ENCODE measurements at regions not wholly inside any gene's neighbourhood (a gene's known extent, or its start where the extent isn't known, plus 50 kb on each side); places are given as distances from the start of the nearest gene placed in this dataset.

DNA sequence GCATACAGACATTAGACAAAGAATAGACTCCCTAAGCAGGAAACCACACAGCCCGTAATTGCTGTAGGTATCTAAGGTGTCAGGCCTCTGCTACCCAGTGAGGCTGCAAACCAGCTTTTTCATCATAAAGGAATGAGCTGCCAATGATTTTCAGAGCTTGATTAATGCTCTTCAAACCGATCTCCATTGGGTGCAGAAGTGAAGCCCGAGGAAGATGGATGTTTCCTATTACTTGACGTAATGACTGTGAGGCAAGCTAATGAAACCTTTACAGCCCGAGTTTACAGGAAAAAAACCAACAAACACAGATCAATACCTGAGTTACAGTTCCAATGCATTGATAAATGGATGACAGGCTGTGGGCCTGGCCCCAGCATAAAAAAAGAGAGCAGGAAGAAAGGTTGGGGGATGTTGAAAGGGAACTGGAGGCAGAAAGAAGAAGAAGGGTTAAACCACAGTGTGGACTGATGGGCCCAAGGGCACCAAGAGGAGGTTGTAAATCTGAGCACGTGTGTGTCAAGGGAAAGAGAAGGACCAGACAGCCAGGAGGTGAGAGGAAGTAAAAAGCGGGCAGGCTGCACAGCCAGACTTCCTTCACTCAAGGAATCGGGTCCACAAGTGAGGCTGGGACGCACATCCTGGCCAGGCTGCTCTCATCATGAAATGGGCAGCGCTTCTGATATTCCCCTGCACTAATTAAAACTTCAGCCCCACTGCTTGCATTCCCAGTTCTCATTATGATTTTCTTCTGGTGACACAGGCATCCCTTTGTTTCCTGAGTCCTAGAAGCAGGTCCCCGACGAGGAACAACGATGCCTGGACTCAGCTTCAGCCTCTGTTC lies 70.6 kb upstream of the NTM start:
- no peak for DNase-seq

DNA sequence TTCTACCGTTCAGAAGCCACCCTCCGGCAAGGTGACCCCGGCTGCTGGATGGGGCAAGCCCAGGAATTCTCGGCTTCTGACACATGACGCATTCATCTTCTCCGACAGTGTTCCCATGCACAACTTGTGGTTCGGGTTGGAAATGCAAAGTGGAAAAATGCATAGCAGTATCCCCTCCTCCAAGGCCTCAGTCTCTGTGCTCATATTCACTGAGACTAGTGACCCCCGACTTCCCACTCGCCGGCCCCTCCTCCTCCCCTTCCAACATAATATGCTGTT lies 70.0 kb upstream of the NTM start:
- no peak for DNase-seq

DNA sequence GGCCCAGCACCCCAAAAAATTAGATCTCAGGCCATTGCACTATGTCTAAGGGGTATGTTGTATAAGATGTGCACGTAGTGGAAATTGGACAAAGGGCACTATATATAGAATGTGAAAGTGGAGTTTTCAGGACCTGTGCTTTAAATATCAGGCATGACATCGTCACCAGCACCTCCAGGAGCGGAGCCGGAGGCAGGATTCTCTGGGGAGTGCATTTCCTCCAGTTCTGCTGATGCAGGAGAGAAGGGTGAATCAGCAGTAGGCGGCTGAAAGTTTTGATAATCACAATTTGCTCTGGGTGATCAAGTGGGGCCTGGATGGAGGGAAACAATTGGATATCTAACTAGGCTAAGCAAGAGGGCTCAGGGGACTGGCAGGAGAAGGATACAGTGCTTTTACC lies 69.1 kb upstream of the NTM start:
- DNase-seq, result no peak

DNA sequence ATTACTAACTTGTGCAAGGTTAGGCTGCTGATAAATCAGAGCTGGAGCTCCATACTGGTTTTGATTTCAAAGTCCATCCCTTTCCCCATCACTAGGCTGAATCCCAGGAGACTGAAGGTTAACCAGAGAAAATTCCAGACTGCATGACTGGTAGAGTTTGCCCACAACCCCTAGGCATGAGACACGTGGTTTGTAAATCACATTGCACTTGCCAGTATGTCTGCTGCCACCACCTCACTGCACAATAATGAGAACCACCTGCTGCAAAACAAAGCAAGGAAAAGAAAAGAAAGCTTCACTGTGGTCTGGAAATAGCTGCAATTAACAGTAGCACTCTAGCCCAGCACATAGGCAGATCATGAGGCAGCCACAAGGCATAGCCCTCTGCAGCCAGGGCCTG lies 67.6 kb upstream of the NTM start:
- no peak for DNase-seq

DNA sequence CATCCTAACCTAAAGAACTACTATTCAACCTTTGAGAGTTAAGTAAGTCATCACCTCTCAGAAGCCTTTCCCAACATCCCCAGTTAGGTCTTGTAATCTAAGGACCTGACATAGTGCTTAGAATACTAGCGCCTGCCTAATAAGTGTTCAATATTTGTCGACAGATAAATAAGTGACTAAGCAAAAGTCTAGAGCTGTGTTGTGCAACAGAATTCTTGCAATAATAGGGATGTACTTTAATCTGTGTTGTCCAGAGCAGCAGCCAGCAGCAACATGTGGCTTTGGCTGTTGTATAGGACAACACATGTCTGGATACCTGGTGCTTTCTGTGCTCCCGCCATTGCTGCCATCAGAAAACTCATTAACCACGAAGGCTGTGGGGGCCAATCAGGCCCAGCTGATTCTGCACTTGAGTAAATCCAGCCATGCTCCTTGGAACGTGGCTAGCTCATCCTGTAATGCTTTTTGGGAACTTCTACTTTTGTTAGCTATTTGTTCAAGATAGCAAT lies 66.8 kb upstream of the NTM start:
- DNase-seq, result no peak

DNA sequence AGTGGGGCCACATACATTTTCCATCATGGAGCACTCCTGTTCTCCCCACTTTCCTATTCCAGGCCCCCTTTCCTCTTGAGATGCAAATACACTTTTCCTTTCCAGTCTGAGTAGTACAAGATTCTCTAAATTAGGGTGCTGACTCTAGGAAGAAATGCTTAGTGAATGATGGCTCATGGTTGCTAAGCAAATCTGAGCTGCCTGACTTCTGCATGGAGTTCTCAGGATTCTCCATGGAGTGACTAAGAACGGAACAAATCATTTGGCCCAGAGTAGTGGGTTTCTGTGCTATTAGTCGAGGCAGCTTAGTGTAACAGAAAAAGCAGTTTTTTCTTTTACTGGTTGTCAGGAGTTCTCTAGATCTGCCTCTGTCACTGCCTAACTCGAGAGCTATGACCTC lies 65.4 kb upstream of the NTM start:
- DNase-seq, result no peak

DNA sequence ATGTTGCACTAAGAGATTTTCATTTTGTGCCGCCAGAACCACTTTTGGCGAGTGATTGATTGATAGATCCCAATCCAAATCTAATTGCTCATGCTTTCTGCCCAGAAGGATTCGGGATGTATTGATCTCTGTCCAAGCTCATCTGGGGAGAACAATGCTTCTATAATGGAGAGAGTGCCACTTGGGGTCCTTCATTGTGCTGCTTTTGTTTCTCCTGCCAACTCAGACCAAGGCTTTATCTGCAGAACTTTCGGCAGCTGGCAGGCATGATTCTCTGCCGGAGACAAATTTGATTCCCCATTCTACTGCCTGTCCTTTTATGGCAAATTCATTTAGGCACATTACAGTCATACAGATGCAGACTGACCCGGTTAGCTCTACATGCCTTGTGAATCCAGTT lies 62.9 kb upstream of the NTM start:
- DNase-seq, result no peak

DNA sequence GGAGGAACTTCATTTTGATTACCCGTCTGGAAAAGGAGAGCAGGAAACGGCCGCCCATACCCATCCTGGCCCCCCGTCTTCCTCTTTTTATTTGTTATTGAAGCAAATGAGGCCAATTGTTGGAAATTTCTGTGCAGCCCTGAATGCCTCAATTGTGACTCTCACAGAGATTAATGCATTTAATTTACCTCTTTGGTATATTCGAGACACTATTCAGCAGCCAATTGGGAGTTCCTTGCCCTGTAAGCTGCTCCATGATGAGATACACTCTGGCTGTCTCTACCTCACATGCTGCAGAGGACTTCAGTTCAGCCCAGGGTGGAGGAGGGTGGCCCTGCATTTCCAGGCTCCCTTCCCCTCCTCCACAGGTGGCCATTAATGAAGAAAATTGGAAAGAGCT lies 60.6 kb upstream of the NTM start:
- no peak for DNase-seq

DNA sequence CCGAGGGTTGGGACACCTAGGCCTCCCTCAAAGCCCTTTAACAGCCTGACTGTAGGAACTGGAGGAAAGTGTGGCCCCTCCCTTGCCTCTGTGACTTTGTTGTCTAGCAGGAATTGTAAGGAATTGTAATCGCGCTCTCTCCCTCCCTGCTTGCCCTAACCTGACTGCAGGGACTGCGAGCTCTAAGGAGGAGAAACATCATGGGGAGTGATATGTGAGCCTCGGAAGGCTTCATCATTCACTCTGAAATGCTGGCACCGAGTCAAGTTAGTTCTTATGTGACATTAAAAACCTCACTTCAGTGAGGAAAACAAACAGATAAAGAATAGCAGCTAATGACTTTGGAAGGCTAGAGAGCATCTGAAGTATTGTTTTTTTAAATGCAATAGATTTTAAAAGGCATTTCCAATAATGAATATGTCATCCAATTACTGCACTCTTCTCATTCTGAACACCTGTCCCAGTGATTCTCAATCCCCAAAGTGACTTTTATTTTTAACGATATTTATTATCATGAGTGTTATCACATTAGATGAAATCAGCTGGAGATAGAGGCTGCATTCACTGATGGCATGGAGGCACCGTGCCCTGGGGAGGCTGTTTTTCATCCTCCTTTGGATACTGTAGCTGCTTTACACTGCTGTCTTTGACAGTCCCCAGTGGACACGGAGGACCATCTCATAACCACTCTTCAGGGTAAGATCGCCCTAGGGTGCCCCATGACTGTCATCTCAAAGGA lies 58.5 kb upstream of the NTM start:
- DNase-seq, result no peak

Data from muscle of arm (tissue), 1 donor.